Subcutaneous abdominal adipose tissue (tissue), 5 donors: ENCODE measurements at regions not wholly inside any gene's neighbourhood (a gene's known extent, or its start where the extent isn't known, plus 50 kb on each side); places are given as distances from the start of the nearest gene placed in this dataset.

Experiments
- H3K27ac ChIP-seq: one replicate; pipeline ENCODE4 v1.7.0; 2013; ENCODE audit warnings: low read depth, mild to moderate bottlenecking, inconsistent platforms, low read length, moderate library complexity
- H3K27me3 ChIP-seq, 5 donors: one replicate each; pipeline ENCODE4 v1.7.0; 2013; ENCODE audit warnings: low read length in 5 of 5, inconsistent platforms in 1 of 5; ENCODE audit not compliant: control insufficient read depth in 5 of 5, insufficient read depth in 4 of 5
- H3K36me3 ChIP-seq, 5 donors: one replicate each; pipeline ENCODE4 v1.7.0; 2013; ENCODE audit warnings: low read length in 5 of 5; ENCODE audit not compliant: control insufficient read depth in 5 of 5, insufficient read depth in 5 of 5
- H3K4me1 ChIP-seq, 5 donors: one replicate each; pipeline ENCODE4 v1.7.0; 2013; ENCODE audit warnings: low read length in 5 of 5, mild to moderate bottlenecking in 3 of 5, moderate library complexity in 1 of 5; ENCODE audit not compliant: control insufficient read depth in 5 of 5, insufficient read depth in 5 of 5
- H3K4me3 ChIP-seq, 5 donors: one replicate each; pipeline ENCODE4 v1.7.0; 2013; ENCODE audit warnings: low read length in 5 of 5, low read depth in 1 of 5
- H3K9ac ChIP-seq, 5 donors: one replicate each; pipeline ENCODE4 v1.7.0; 2013; ENCODE audit warnings: low read length in 5 of 5, mild to moderate bottlenecking in 4 of 5, moderate library complexity in 3 of 5
- H3K9me3 ChIP-seq, 5 donors: one replicate each; pipeline ENCODE4 v1.7.0; 2013; ENCODE audit warnings: low read length in 5 of 5; ENCODE audit not compliant: control insufficient read depth in 5 of 5
- donor health status: healthy.
- donor health status: healthy.
- donor health status: healthy.
- donor health status: healthy.
- donor health status: healthy.

- H3K4me1 ChIP-seq: peaks cover 0 to 4% (median 0%) of the 10 kb centered on the region in 5 donors
- peaks cover 0 to 11% (median 0%) of the 10 kb centered on the region in 5 donors for H3K27me3 ChIP-seq
- H3K4me3 ChIP-seq: no peak overlapping the region
- no peak overlapping the region for H3K9ac ChIP-seq
- H3K36me3 ChIP-seq: no peaks in the 10 kb centered on the region
- peaks cover 0 to 3% (median 0%) of the 10 kb centered on the region in 5 donors for H3K9me3 ChIP-seq
- no peak overlapping the region for H3K27ac ChIP-seq
These were observed 94.2 kb upstream of the MVB12B start for GRCh38 chr9:126232461-126232860.

- Histone ChIP-seq H3K36me3 (no peaks in the 10 kb centered on the region), H3K27ac (no peak overlapping the region), H3K4me1 (peaks cover 0 to 4% (median 0%) of the 10 kb centered on the region in 5 donors), H3K27me3 (peaks cover 0 to 11% (median 0%) of the 10 kb centered on the region in 5 donors), H3K9ac (no peak overlapping the region), H3K9me3 (peaks cover 0 to 3% (median 0%) of the 10 kb centered on the region in 5 donors), H3K4me3 (no peak overlapping the region)
These were observed 93.5 kb upstream of the MVB12B start for GRCh38 chr9:126233175-126233574.

GRCh38 chr9:126233913-126234525, 92.6 kb upstream of the MVB12B start:
- Histone ChIP-seq H3K9me3 (peaks cover 0 to 5% (median 0%) of the 10 kb centered on the region in 5 donors), H3K4me3 (no peak overlapping the region), H3K27me3 (peaks cover 0 to 9% (median 3%) of the 10 kb centered on the region in 5 donors), H3K27ac (no peak overlapping the region), H3K9ac (no peak overlapping the region), H3K4me1 (no peaks in the 10 kb centered on the region), H3K36me3 (no peaks in the 10 kb centered on the region)

- Histone ChIP-seq H3K27me3 (peaks cover 0 to 9% (median 3%) of the 10 kb centered on the region in 5 donors), H3K9ac (no peak overlapping the region), H3K9me3 (peaks cover 0 to 5% (median 0%) of the 10 kb centered on the region in 5 donors), H3K36me3 (no peaks in the 10 kb centered on the region), H3K4me1 (no peaks in the 10 kb centered on the region), H3K4me3 (no peak overlapping the region), H3K27ac (no peak overlapping the region)
These were observed 91.8 kb upstream of the MVB12B start for GRCh38 chr9:126234681-126235335.

GRCh38 chr9:126235336-126236243, 91.0 kb upstream of the MVB12B start:
- H3K4me3 ChIP-seq: no peak overlapping the region

GRCh38 chr9:126236273-126236672, 90.4 kb upstream of the MVB12B start:
- H3K4me3 ChIP-seq: no peak overlapping the region
- H3K9me3 ChIP-seq: peaks cover 0 to 5% (median 0%) of the 10 kb centered on the region in 5 donors
- no peak overlapping the region for H3K27ac ChIP-seq
- H3K36me3 ChIP-seq: no peaks in the 10 kb centered on the region
- H3K4me1 ChIP-seq: no peaks in the 10 kb centered on the region
- peaks cover 0 to 9% (median 0%) of the 10 kb centered on the region in 5 donors for H3K27me3 ChIP-seq
- no peak overlapping the region for H3K9ac ChIP-seq

More at GRCh38 chr9:126235336-126236243, 91.0 kb upstream of the MVB12B start:
- Histone ChIP-seq H3K4me1 (no peaks in the 10 kb centered on the region), H3K9ac (no peak overlapping the region), H3K36me3 (no peaks in the 10 kb centered on the region), H3K27ac (no peak overlapping the region), H3K27me3 (peaks cover 0 to 9% (median under 1%) of the 10 kb centered on the region in 5 donors), H3K9me3 (peaks cover 0 to 5% (median 0%) of the 10 kb centered on the region in 5 donors)

- no peak overlapping the region for H3K9ac ChIP-seq
- H3K27ac ChIP-seq: no peak overlapping the region
- peaks cover 0 to 9% (median 0%) of the 10 kb centered on the region in 5 donors for H3K27me3 ChIP-seq
- no peak overlapping the region for H3K4me3 ChIP-seq
- no peaks in the 10 kb centered on the region for H3K4me1 ChIP-seq
- H3K9me3 ChIP-seq: peaks cover 0 to 5% (median 2%) of the 10 kb centered on the region in 5 donors
- H3K36me3 ChIP-seq: no peaks in the 10 kb centered on the region
These were observed 88.2 kb upstream of the MVB12B start for GRCh38 chr9:126238415-126238814.

- Histone ChIP-seq H3K36me3 (no peaks in the 10 kb centered on the region), H3K9me3 (peaks cover 0 to 8% (median 2%) of the 10 kb centered on the region in 5 donors), H3K4me1 (no peaks in the 10 kb centered on the region), H3K27ac (no peak overlapping the region), H3K4me3 (no peak overlapping the region), H3K9ac (no peak overlapping the region), H3K27me3 (peaks cover 0 to 9% (median 0%) of the 10 kb centered on the region in 5 donors)
These were observed 87.1 kb upstream of the MVB12B start for GRCh38 chr9:126239515-126239914.

GRCh38 chr9:126240835-126241234, 85.8 kb upstream of the MVB12B start:
- Histone ChIP-seq H3K9ac (no peak overlapping the region), H3K27ac (no peak overlapping the region), H3K4me3 (no peak overlapping the region), H3K4me1 (no peaks in the 10 kb centered on the region), H3K9me3 (peaks cover 2 to 14% (median 8%) of the 10 kb centered on the region in 5 donors), H3K27me3 (peaks cover 0 to 6% (median 3%) of the 10 kb centered on the region in 5 donors), H3K36me3 (no peaks in the 10 kb centered on the region)
